ENCODE measurements at regions not wholly inside any gene's neighbourhood (a gene's known extent, or its start where the extent isn't known, plus 50 kb on each side); places are given as distances from the start of the nearest gene placed in this dataset.

GRCh38 chr4:101693842-101694398 is 96.6 kb upstream of the BANK1 start:
- Histone ChIP-seq H3K27ac (ENCODE audit: extremely low read length, insufficient read depth, low read length) (no peak overlapping the region), H3K4me1 (ENCODE audit: insufficient read depth, low read length) (peaks cover 30% of the 10 kb centered on the region), H4K20me1 (ENCODE audit: insufficient read depth, low read length) (no peaks in the 10 kb centered on the region), H3K79me2 (ENCODE audit: insufficient read depth, low read length) (no peaks in the 10 kb centered on the region), H3K9me3 (ENCODE audit: low read length) (no peaks in the 10 kb centered on the region), H3K9ac (ENCODE audit: insufficient read depth, low read depth, low read length) (no peak overlapping the region), H2AFZ (ENCODE audit: low read length) (no peak overlapping the region), H3K4me2 (ENCODE audit: low read depth, low read length) (no peak overlapping the region), H3K36me3 (replicated peaks in 1 of 2; ENCODE audit: control insufficient read depth in 1 of 2, insufficient read depth in 2 of 2, low read length in 2 of 2) (no peaks in the 10 kb centered on the region), H3K4me3 (replicated peaks in 1 of 3; ENCODE audit: insufficient read depth in 1 of 3, low read depth in 2 of 3, low read length in 3 of 3) (no peak overlapping the region), H3K27me3 (ENCODE audit: control insufficient read depth in 1 of 2, insufficient read depth in 2 of 2, low read length in 2 of 2) (no peaks in the 10 kb centered on the region)
- in situ Hi-C loops (cut with HindIII; ENCODE audit: extremely low pct_ligation_motif_present, low pct_unique_long_range_greater_than_20kb) (no loop called here), intact Hi-C loops (cut with micrococcal nuclease; ENCODE audit: unreplicated experiment) (no loop called here)
- DNase-seq (ENCODE audit: low spot score) (no peak), FAIRE-seq (no peak), ATAC-seq (no peak)
- no TSS peak for BruUV-seq (replicated peaks)
- ChIA-PET POLR2A (no interaction called here), CTCF (ENCODE audit: low intra/inter-chr PET ratio, low total read pairs) (no interaction called here)
- 55% methylated on average over 6 of the region's 6 CpGs for WGBS (ENCODE audit: low lambda C conversion rate)
- TF ChIP-seq MED1 (CRISPR knock-in tag; IDR thresholded peaks at IDR 0.05) (no peak), TEAD2 (CRISPR knock-in tag; IDR thresholded peaks at IDR 0.05) (no peak), BATF2 (CRISPR knock-in tag; IDR thresholded peaks at IDR 0.05) (no peak), THRA (CRISPR knock-in tag; IDR thresholded peaks at IDR 0.05; ENCODE audit: borderline replicate concordance) (no peak), ZNF841 (CRISPR knock-in tag; IDR thresholded peaks at IDR 0.05; ENCODE audit: borderline replicate concordance) (no peak), ZNF263 (CRISPR knock-in tag; IDR thresholded peaks at IDR 0.05) (no peak), ZNF646 (CRISPR knock-in tag; IDR thresholded peaks at IDR 0.05) (no peak), SNAPC2 (CRISPR knock-in tag; IDR thresholded peaks at IDR 0.05) (no peak), NFKB2 (CRISPR knock-in tag; IDR thresholded peaks at IDR 0.05; ENCODE audit: borderline replicate concordance) (no peak), ZBTB39 (CRISPR knock-in tag; IDR thresholded peaks at IDR 0.05) (no peak), HMGXB4 (CRISPR knock-in tag; IDR thresholded peaks at IDR 0.05; ENCODE audit: borderline replicate concordance in 1 of 2, low read depth in 1 of 2) (no peak), ZNF17 (CRISPR knock-in tag; IDR thresholded peaks at IDR 0.05) (no peak)
